Hindlimb muscle (tissue), 1 donor: ENCODE measurements at regions not wholly inside any gene's neighbourhood (a gene's known extent, or its start where the extent isn't known, plus 50 kb on each side); places are given as distances from the start of the nearest gene placed in this dataset.
"Not testable (repeated sequence)": the region's sequence is repeated elsewhere in the genome, so short reads cannot be mapped to it uniquely, and the experiment has no call there.

Experiments used
- DNase-seq: peaks from one replicate; pipeline ENCODE4 v3.0.0-alpha.2; 2013

DNA sequence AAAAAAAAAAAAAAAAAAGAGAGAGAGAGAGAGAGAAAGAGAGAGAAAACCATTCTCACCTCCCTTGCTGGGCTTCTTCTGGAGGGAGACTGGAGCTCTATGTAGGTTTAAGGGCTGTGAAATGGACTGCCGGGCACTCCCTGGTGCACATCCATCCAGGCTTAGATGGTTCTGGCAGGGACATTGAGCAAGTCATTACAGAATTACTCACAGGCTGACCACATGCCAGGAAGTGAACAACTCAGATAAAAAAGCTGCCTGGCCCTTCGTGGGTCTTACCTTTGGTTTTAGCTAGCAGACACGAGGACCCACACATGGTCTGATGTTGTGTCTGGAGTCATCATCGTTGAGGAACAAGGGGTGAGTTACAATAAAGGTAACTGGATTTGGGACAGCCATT is 847.4 kb upstream of the EEF2KMT start:
- no peak for DNase-seq

DNA sequence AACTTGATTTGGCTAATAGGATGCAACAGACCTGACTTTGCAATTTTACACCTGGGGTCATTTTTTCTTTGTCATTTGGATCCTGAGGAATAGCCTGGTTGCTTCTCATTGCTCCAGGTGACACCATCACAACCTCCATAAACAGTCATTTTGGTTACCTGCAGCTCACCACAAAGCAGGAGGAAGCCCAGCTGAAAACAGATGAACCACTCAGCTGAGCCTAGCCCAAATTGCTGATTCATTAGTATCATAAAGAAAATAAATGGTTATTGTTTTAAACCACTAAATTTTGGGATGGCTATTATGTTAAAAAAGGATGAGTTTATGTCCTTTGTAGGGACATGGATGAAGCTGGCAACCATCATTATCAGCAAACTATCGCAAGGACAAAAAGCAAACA is 841.0 kb upstream of the EEF2KMT start:
- DNase-seq: no peak

GRCh38 chr16:5932906-5933305 is 835.3 kb upstream of the EEF2KMT start:
- no peak for DNase-seq

DNA sequence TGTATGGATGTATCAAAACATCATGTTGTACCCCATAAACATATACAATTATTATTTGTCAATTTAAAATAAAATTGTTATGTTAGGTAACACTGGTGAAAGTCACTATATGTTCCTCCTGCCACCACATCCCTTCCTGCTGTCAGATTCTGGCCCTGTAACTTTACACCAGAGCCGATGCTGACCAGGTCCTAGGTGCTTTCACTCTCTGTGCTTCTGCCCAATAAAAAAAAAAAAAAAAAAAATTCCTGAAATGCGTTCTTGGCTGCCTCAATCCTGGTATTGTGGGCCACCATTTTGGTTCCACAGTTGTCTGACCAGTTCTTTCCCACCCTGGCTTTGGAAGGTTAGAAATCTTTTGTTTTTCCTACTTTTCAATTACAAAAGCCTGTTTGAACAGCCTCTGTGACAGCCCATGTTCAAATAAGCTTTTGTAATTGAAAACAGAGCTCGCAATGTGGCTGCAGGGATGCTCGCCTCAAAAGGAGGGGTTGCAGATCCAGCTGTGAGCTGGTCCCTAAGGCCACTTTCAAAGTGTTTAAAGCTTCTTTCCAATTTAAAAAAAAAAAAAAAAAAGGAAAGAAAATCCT is 831.0 kb upstream of the EEF2KMT start:
- peak; percentile 44 for DNase-seq

DNA sequence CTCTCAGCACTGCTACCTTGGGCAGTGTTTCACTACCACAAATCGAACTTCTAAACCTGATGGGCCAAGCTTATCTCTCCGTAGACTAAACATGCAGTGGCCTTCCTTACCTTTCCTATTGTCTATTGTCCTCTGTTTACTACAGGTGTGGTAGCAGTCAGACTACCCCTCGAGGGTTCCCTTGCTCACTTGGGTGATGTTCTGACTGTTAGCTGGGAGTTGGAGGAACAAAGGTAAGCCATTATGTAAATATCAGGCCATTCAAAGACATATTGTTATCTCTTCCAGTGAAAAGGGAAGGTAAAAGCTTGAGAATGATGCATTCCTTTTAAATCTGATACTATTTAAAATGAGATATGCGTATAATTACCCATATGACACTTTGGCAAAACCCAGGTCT is 828.3 kb upstream of the EEF2KMT start:
- DNase-seq: no peak

DNA sequence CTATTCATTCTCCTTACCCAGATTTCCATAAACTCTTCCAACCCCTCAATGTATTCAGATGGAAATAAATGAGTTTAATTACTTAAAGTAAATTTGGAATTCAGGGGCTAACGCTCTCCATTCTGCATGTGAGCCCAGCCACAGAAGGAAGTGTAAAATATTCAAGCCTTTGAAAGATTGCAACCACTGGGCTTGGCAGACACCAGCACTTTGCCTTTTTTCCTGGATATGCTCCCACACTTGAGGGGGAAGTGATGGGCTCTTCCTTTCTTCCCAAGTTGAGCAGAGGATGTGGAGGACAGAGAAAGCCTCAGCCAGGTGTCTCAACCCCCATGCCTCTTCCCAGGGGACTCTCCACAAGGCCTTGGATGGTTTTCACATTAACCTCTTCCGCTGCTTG is 825.1 kb upstream of the EEF2KMT start:
- no peak for DNase-seq

GRCh38 chr16:5918567-5919130 is 821.1 kb upstream of the EEF2KMT start:
- no peak for DNase-seq

- no peak for DNase-seq
Observed at GRCh38 chr16:5917436-5918195, 820.0 kb upstream of the EEF2KMT start.

GRCh38 chr16:5916711-5917191 is 819.2 kb upstream of the EEF2KMT start:
- DNase-seq: no peak

DNA sequence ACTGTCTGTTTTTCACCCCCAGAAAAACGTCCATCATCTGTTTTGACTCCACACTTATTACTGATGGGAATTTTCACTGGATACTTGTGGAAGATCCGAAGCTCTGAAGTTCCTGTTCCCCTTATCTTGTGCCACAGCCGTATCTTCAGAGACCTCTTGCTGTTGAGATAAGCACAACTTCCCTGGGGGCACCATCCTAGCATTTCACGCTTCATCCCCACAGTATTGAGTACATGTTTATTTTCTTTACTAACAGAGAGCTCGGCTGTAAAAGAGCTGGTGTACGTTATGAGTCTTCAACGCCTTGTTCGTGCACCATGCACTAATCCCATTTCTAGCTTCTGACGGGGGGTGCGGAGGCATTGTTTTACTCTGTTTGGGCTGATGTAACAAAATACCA is 813.6 kb upstream of the EEF2KMT start:
- no peak for DNase-seq

DNA sequence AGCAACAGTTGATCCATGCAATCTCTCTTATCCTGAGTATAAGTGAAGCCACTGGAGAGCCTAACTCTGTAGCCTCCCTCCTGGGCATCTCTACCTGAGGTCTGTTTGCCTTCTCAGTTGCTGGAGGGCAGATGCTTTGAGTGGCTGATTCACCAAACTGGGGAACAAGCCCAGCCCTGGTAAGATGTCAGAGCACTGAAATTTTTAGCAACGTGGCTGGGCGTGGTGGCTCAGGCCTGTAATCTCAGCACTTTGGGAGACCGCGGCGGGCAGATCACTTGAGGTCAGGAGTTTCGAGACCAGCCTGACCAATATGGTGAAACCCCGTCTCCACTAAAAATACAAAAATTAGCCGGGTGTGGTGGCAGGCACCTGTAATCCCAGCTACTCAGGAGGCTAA is 812.0 kb upstream of the EEF2KMT start:
- not testable (repeated sequence) for DNase-seq

DNA sequence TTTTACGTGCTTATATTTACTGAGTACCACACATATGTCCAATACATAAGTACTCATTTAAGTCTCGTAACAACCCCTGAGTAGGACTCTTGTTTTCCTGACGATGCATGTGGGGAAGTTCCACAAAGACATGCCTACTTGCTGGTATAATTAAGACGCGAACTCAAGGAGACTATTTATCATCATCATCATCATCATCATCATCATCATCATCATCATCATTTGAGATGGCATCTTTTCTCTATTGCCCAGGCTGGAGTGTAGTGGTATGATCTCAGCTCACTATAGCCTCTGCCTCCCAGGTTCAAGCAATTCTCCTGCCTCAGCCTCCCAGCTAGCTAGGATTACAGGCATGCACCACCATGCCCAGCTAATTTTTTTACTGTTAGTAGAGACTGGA is 809.9 kb upstream of the EEF2KMT start:
- DNase-seq: no peak

- DNase-seq: no peak
Observed at GRCh38 chr16:5906351-5906750, 808.8 kb upstream of the EEF2KMT start.

DNA sequence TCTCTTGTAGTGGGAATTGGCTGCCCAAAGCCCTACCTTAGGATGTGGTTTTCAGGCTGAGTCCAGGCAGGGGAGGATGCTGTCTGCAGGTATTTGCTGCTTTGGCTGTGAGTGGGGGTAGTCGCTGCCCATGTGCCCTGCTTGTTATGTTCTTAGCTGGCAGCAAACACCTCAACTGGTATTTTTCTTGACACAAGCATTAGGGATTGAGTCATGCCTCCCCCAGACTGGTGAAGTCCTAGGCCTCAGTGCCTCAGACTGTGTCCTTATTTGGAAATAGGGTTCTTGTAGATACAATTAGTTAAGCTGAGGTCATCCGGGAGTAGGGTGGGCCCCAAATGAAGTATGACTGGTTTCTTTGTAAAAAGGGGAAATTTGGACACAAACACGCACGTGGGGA is 808.3 kb upstream of the EEF2KMT start:
- DNase-seq: no peak

- DNase-seq: no peak
Observed at GRCh38 chr16:5903832-5904231, 806.2 kb upstream of the EEF2KMT start.

GRCh38 chr16:5903153-5903552 is 805.6 kb upstream of the EEF2KMT start:
- no peak for DNase-seq

DNA sequence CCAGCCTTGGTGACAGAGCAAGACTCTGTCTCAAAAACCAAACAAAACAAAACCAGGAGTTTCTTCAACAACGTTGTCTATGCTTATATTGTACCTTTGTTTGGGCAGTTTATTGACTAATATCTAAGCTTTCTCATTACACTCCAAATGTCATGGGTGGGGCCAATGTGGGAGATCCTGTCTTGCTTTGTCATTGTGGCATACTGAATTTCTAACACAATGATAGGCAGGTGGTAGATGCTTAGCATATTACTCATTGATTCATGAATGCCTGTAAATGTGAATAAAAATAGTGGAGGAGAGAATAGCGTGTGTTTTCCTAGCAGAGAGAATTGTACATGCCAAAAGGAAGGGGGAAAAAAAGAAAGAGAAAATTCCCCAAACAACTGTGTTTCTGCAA is 802.5 kb upstream of the EEF2KMT start:
- DNase-seq: no peak

GRCh38 chr16:5895976-5896375 is 798.4 kb upstream of the EEF2KMT start:
- peak; percentile 56 for DNase-seq

DNA sequence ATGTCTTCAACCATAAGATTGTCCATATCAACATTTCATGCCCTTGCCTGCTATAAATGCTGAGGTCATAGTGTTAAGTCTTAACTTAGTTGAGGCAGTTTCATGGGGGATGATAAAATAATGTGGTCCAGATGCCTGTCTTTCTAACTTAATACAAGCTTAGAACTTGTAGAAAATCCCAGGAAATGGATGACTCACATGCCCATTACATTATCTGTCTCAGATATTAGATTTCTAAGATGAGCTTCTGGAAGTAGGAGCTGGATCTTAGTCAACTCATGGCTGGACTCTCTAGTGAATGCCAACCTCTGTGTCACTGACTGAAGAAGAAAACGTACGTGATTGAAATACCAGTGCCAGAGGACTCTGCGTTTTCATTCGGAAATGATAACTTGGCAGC is 797.5 kb upstream of the EEF2KMT start:
- DNase-seq: no peak

DNA sequence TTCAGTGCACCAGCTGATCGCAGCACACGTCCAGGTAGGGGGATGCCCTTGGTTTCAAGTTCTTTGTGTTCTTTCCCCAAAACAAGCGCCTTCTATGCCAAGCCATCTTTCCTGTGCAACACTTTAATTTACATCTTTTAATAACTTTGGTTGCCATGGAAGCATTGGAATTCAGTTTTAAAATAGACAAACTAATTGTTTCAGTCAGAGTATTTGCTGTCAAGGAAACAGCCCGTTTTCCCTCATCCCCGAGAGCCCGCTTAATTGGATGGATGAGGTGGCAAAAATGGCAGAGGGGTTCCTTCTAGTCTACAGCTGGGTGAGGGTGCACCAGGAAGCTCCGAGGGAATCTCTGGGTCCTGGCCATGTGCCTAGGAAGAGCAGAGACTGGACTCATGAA is 793.7 kb upstream of the EEF2KMT start:
- no peak for DNase-seq

DNA sequence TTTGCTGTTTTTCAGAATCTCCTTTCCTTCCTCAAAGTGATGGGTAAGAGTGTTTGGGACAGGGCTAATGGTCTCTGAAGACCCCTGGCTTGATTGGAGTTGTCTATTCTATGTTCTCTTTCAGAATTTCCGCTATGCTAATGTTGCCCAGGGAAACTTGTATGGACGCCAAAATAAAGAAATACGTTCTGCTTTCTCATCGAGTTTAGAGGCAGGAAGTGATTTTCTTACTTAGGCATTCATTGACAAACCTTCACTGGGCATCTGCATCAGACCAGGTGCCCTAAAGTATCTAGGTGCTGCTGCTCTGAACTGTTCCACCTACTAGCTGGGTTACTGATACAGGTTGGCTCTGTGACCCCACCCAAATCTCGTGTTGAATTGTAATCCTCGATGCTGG is 787.9 kb upstream of the EEF2KMT start:
- DNase-seq: no peak

- no peak for DNase-seq
Observed at GRCh38 chr16:5884996-5885395, 787.4 kb upstream of the EEF2KMT start.

DNA sequence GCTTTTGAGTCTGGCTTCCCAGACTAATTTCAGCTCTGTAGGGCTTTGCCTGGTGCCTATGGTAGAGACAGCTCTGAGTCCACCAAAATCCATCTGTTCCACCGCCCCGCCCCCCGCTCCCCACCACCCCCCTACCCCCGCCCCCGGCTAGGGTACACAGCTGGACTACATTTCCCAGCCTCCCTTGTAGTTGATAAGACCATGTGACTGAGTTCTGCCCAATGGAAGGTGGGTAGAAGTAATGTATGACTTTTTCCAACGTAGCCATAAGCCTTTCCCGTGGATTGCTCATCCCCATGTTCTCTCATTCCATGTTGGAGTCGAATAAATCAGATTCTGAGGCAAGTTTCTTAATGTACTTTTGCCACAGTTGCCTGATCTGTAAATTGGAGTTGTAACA is 786.7 kb upstream of the EEF2KMT start:
- no peak for DNase-seq

GRCh38 chr16:5882087-5882640 is 784.6 kb upstream of the EEF2KMT start:
- DNase-seq: no peak
